SU-DHL-6 (cell line): ENCODE measurements at regions not wholly inside any gene's neighbourhood (a gene's known extent, or its start where the extent isn't known, plus 50 kb on each side); places are given as distances from the start of the nearest gene placed in this dataset.

Source experiments
- CTCF ChIP-seq: fragments of 200-600 bp; sonication (generic); IDR thresholded peaks from one replicate; pipeline ENCODE4 v1.5.1; 2017; ENCODE audit warnings: antibody characterized with exemption, mild to moderate bottlenecking, low read length, moderate library complexity; ENCODE audit not compliant: insufficient read depth, poor library complexity, severe bottlenecking
- EZH2phosphoT487 ChIP-seq: fragments of 200-600 bp; sonication (generic), shearing (Covaris generic); conservative IDR thresholded peaks from 2 replicates; pipeline ENCODE4 v1.6.1; 2018; ENCODE audit warnings: mild to moderate bottlenecking, antibody characterized with exemption, low read length, moderate library complexity, mixed read lengths

GRCh38 chr17:33369149-33369548 is 76.1 kb upstream of the ASIC2 start:
- TF ChIP-seq EZH2phosphoT487 (no peak), CTCF (no peak)
